Prostate gland (tissue), 2 donors: ENCODE measurements at regions not wholly inside any gene's neighbourhood (a gene's known extent, or its start where the extent isn't known, plus 50 kb on each side); places are given as distances from the start of the nearest gene placed in this dataset.

Experiments used
- POLR2A ChIP-seq: fragments of 450-650 bp; IDR thresholded peaks from one replicate; pipeline ENCODE4 v1.6.1; 2016; ENCODE audit warnings: antibody characterized with exemption, mild to moderate bottlenecking
- POLR2AphosphoS5 ChIP-seq: sonication (generic); formaldehyde crosslinking; IDR thresholded peaks from one replicate; pipeline ENCODE4 v1.6.1; 2017; ENCODE audit warnings: antibody characterized with exemption
- TF ChIP-seq, protein P1 (sequence below), 4 experiments: fragments of 200-600 bp in 2 of 4; fragments of 450-650 bp in 2 of 4; sonication (generic) in 2 of 4; IDR thresholded peaks; 1 replicate in 3 of 4; 2 replicates in 1 of 4; pipeline ENCODE4 v1.5.1; 2016 to 2019; ENCODE audit warnings: antibody characterized with exemption in 4 of 4, mild to moderate bottlenecking in 2 of 4, moderate library complexity in 2 of 4

DNA sequence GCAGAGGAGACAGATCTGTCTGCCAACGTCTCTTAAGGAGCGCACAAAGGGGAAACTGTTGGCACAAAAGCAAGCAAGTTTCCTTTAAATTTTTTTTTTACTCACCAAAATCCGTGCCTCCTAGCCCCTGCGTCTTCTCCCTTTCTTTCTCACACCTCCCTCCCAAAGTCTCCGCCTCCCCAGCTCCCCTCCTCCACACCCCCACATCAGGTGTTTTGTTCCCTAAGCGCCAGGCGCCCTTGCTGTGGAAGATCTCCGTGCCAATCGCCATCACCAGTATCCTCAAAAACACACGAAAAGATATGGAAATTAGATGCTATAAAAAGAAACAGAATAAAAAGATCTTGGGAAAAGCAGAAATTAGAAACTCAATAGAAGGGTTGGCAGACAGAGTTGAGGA, 87.6 kb downstream of the DRD1 start:
- TF ChIP-seq, protein P1, sequence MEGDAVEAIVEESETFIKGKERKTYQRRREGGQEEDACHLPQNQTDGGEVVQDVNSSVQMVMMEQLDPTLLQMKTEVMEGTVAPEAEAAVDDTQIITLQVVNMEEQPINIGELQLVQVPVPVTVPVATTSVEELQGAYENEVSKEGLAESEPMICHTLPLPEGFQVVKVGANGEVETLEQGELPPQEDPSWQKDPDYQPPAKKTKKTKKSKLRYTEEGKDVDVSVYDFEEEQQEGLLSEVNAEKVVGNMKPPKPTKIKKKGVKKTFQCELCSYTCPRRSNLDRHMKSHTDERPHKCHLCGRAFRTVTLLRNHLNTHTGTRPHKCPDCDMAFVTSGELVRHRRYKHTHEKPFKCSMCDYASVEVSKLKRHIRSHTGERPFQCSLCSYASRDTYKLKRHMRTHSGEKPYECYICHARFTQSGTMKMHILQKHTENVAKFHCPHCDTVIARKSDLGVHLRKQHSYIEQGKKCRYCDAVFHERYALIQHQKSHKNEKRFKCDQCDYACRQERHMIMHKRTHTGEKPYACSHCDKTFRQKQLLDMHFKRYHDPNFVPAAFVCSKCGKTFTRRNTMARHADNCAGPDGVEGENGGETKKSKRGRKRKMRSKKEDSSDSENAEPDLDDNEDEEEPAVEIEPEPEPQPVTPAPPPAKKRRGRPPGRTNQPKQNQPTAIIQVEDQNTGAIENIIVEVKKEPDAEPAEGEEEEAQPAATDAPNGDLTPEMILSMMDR (IDR thresholded peaks at IDR 0.05) = no peak
- no peak for TF ChIP-seq POLR2A
- no peak for TF ChIP-seq POLR2AphosphoS5
